LNCaP clone FGC (cell line): ENCODE measurements at regions not wholly inside any gene's neighbourhood (a gene's known extent, or its start where the extent isn't known, plus 50 kb on each side); places are given as distances from the start of the nearest gene placed in this dataset.
"Not testable (repeated sequence)": the region's sequence is repeated elsewhere in the genome, so short reads cannot be mapped to it uniquely, and the experiment has no call there.

Experiments used
- DNase-seq: peaks from one replicate; pipeline ENCODE4 v3.0.0-alpha.2; 2011; ENCODE audit warnings: low read depth
- H3K4me3 ChIP-seq: 2 replicates; pipeline ENCODE4 v1.5.1; 2011; ENCODE audit warnings: mild to moderate bottlenecking, low read depth, low read length, control low read depth
- CTCF ChIP-seq: IDR thresholded peaks from 2 replicates; pipeline ENCODE4 v1.5.1; 2012; ENCODE audit warnings: mild to moderate bottlenecking; ENCODE audit not compliant: control insufficient read depth, insufficient read depth; ENCODE audit errors: extremely low read depth

- no peak overlapping the region for H3K4me3 ChIP-seq
- TF ChIP-seq CTCF: no peak
- DNase-seq: no peak
Observed at GRCh38 chr3:34669490-34669889, 871.1 kb downstream of the PDCD6IP start.

GRCh38 chr3:34675383-34676120 is 877.1 kb downstream of the PDCD6IP start:
- no peak for DNase-seq
- H3K4me3 ChIP-seq: no peak overlapping the region
- TF ChIP-seq CTCF: no peak

GRCh38 chr3:34676436-34676835 is 878.0 kb downstream of the PDCD6IP start:
- H3K4me3 ChIP-seq: no peak overlapping the region
- no peak for DNase-seq
- TF ChIP-seq CTCF: no peak

GRCh38 chr3:34678575-34678974 is 880.1 kb downstream of the PDCD6IP start:
- no peak for DNase-seq
- no peak overlapping the region for H3K4me3 ChIP-seq
- TF ChIP-seq CTCF: no peak

DNA sequence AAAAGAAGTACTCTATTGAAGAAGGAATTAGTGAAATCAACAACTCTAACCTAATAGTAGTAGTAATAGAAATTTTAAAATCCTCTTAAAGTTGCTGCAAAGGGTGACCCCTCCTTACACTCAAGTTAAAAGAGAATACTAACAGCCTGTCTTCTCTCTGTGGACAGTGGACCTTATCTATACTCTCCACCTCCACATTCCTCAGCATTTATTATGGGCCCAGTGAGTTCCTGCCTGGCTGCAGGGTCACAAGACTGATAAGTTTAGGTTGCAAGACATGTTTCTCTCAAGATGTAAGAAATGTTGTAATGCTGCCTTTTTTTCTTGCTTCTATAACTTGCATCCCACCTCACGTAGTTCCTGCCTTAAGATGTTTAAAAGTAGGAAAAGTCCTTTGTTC is 880.6 kb downstream of the PDCD6IP start:
- DNase-seq, H3K4me3 ChIP-seq: not testable (repeated sequence)

GRCh38 chr3:34683851-34684250 is 885.4 kb downstream of the PDCD6IP start:
- DNase-seq: peak; percentile 45
- no peak overlapping the region for H3K4me3 ChIP-seq
- TF ChIP-seq CTCF: peak; percentile 77

DNA sequence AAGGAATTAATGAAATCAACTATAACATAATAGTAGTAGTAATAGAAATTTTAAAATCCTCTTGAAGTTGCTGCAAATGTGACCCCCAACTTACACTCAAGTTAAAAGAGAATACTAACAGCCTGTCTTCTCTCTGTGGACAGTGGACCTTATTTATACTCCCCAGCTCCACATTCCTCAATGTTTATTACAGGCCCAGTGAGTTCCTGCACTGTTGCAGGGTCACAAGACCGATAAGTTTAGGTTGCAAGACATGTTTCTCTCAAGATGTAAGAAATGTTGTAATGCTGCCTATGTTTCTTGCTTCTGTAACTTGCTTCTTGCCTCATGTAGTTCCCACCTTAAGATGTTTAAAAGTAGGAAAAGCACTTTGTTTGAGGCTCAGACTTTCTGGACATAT is 888.1 kb downstream of the PDCD6IP start:
- no peak for TF ChIP-seq CTCF
- no peak for DNase-seq
- H3K4me3 ChIP-seq: no peak overlapping the region
